Thoracic aorta (tissue), 2 donors: ENCODE measurements at regions not wholly inside any gene's neighbourhood (a gene's known extent, or its start where the extent isn't known, plus 50 kb on each side); places are given as distances from the start of the nearest gene placed in this dataset.
"Not testable (repeated sequence)": the region's sequence is repeated elsewhere in the genome, so short reads cannot be mapped to it uniquely, and the experiment has no call there.

Source experiments
- ATAC-seq: fragments of 150-250 bp; one replicate; pipeline ENCODE4 v1.8.0; 2017; ENCODE audit warnings: low read depth; ENCODE audit not compliant: insufficient number of reproducible peaks, low FRiP score
- DNase-seq: peaks from one replicate; pipeline ENCODE4 v3.0.0-alpha.2; 2020; ENCODE audit warnings: low spot score
- H3K27ac ChIP-seq, 2 donors: fragments of 200-600 bp; sonication (generic); 1 replicate in 1 of 2; 2 replicates in 1 of 2; pipeline ENCODE4 v1.5.1; 2016; ENCODE audit warnings: mild to moderate bottlenecking in 2 of 2, moderate library complexity in 2 of 2
- H3K27me3 ChIP-seq: fragments of 200-600 bp; sonication (generic); replicated peaks from 2 replicates; pipeline ENCODE4 v1.6.0; 2016; ENCODE audit warnings: mild to moderate bottlenecking; ENCODE audit not compliant: insufficient read depth
- H3K36me3 ChIP-seq: fragments of 200-600 bp; sonication (generic); one replicate; pipeline ENCODE4 v1.5.1; 2016
- H3K4me1 ChIP-seq, 2 donors: fragments of 200-600 bp; sonication (generic); 1 replicate in 1 of 2; 2 replicates in 1 of 2; pipeline versions ENCODE4 v1.5.1 to v1.6.0; 2016; ENCODE audit warnings: low read depth in 2 of 2, mild to moderate bottlenecking in 1 of 2; ENCODE audit not compliant: control insufficient read depth in 1 of 2
- H3K4me3 ChIP-seq: fragments of 200-600 bp; sonication (generic); 2 replicates; pipeline ENCODE4 v1.5.1; 2016; ENCODE audit warnings: mild to moderate bottlenecking
- H3K9me3 ChIP-seq: fragments of 200-600 bp; sonication (generic); 2 replicates; pipeline ENCODE4 v1.5.1; 2016
- CTCF ChIP-seq: fragments of 200-600 bp; sonication (generic); IDR thresholded peaks from one replicate; pipeline ENCODE4 v1.5.1; 2019; ENCODE audit warnings: antibody characterized with exemption

GRCh38 chr22:22958621-22959020 lies 71.0 kb downstream of the IGLL5 start:
- peaks cover 6% of the 10 kb centered on the region for H3K9me3 ChIP-seq
- no peak for TF ChIP-seq CTCF
- no peak for ATAC-seq
- no peak overlapping the region for H3K4me3 ChIP-seq
- no peak for DNase-seq
- no peaks in the 10 kb centered on the region for H3K36me3 ChIP-seq
- H3K27ac ChIP-seq: no peak overlapping the region
- no peaks in the 10 kb centered on the region for H3K27me3 ChIP-seq
- H3K4me1 ChIP-seq: no peaks in the 10 kb centered on the region

GRCh38 chr22:22959147-22959827 lies 71.7 kb downstream of the IGLL5 start:
- ATAC-seq: no peak
- Histone ChIP-seq H3K4me1 (no peaks in the 10 kb centered on the region), H3K27ac (no peak overlapping the region), H3K9me3 (peaks cover 6% of the 10 kb centered on the region), H3K27me3 (no peaks in the 10 kb centered on the region), H3K36me3 (no peaks in the 10 kb centered on the region), H3K4me3 (no peak overlapping the region)
- TF ChIP-seq CTCF: peak; percentile 68
- DNase-seq: no peak

- no peaks in the 10 kb centered on the region for H3K36me3 ChIP-seq
- no peak for TF ChIP-seq CTCF
These were observed 72.7 kb downstream of the IGLL5 start for GRCh38 chr22:22960307-22960706.

GRCh38 chr22:22961574-22961973 lies 74.0 kb downstream of the IGLL5 start:
- Histone ChIP-seq H3K27me3 (no peaks in the 10 kb centered on the region), H3K4me3 (no peak overlapping the region), H3K27ac (no peak overlapping the region), H3K36me3 (no peaks in the 10 kb centered on the region), H3K4me1 (no peaks in the 10 kb centered on the region), H3K9me3 (peaks cover 6% of the 10 kb centered on the region)
- ATAC-seq (no peak), DNase-seq (no peak)
- TF ChIP-seq CTCF: no peak

More at GRCh38 chr22:22960307-22960706, 72.7 kb downstream of the IGLL5 start:
- H3K4me1 ChIP-seq: no peaks in the 10 kb centered on the region
- no peak for ATAC-seq
- peaks cover 6% of the 10 kb centered on the region for H3K9me3 ChIP-seq
- no peaks in the 10 kb centered on the region for H3K27me3 ChIP-seq
- DNase-seq: no peak
- H3K4me3 ChIP-seq: no peak overlapping the region
- H3K27ac ChIP-seq: no peak overlapping the region

GRCh38 chr22:22968366-22968765 lies 80.8 kb downstream of the IGLL5 start:
- H3K36me3 ChIP-seq: no peaks in the 10 kb centered on the region
- no peak overlapping the region for H3K27ac ChIP-seq
- no peak for TF ChIP-seq CTCF
- ATAC-seq (no peak), DNase-seq (no peak)
- H3K27me3 ChIP-seq: no peaks in the 10 kb centered on the region
- no peaks in the 10 kb centered on the region for H3K9me3 ChIP-seq
- H3K4me1 ChIP-seq: no peaks in the 10 kb centered on the region
- H3K4me3 ChIP-seq: no peak overlapping the region

GRCh38 chr22:22972605-22973004 lies 85.0 kb downstream of the IGLL5 start:
- not testable (repeated sequence) for H3K4me1 ChIP-seq, H3K9me3 ChIP-seq, DNase-seq, H3K4me3 ChIP-seq, H3K27ac ChIP-seq, H3K27me3 ChIP-seq, H3K36me3 ChIP-seq, ATAC-seq
